ENCODE measurements at regions not wholly inside any gene's neighbourhood (a gene's known extent, or its start where the extent isn't known, plus 50 kb on each side); places are given as distances from the start of the nearest gene placed in this dataset.

GRCh38 chr13:107379407-107380155 is 811.6 kb upstream of the ARGLU1 start:
- no peak for DNase-seq (ENCODE audit: low read depth)

GRCh38 chr13:107376341-107377125 is 808.6 kb upstream of the ARGLU1 start:
- no peak for DNase-seq (ENCODE audit: low read depth)

- DNase-seq (ENCODE audit: low read depth) = no peak
These were observed 807.9 kb upstream of the ARGLU1 start for GRCh38 chr13:107375701-107376340.

GRCh38 chr13:107374038-107374437 is 806.1 kb upstream of the ARGLU1 start:
- no peak for DNase-seq (ENCODE audit: low read depth)

GRCh38 chr13:107373551-107373950 is 805.6 kb upstream of the ARGLU1 start:
- peak; percentile 61 for DNase-seq (ENCODE audit: low read depth)

GRCh38 chr13:107370015-107370785 is 802.3 kb upstream of the ARGLU1 start:
- peak; percentile 40 for DNase-seq (ENCODE audit: low read depth)

GRCh38 chr13:107367258-107367657 is 799.3 kb upstream of the ARGLU1 start:
- DNase-seq (ENCODE audit: low read depth) = no peak

GRCh38 chr13:107365466-107366215 is 797.7 kb upstream of the ARGLU1 start:
- no peak for DNase-seq (ENCODE audit: low read depth)

- DNase-seq (ENCODE audit: low read depth) = no peak
These were observed 796.7 kb upstream of the ARGLU1 start for GRCh38 chr13:107364658-107365057.

GRCh38 chr13:107361666-107362065 is 793.7 kb upstream of the ARGLU1 start:
- DNase-seq (ENCODE audit: low read depth) = no peak

- DNase-seq (ENCODE audit: low read depth) = no peak
These were observed 792.1 kb upstream of the ARGLU1 start for GRCh38 chr13:107360010-107360409.

- DNase-seq (ENCODE audit: low read depth) = no peak
These were observed 790.9 kb upstream of the ARGLU1 start for GRCh38 chr13:107358866-107359265.

- DNase-seq (ENCODE audit: low read depth) = no peak
These were observed 783.4 kb upstream of the ARGLU1 start for GRCh38 chr13:107351305-107351704.

- no peak for DNase-seq (ENCODE audit: low read depth)
These were observed 781.0 kb upstream of the ARGLU1 start for GRCh38 chr13:107348925-107349324.

- DNase-seq (ENCODE audit: low read depth) = no peak
These were observed 780.5 kb upstream of the ARGLU1 start for GRCh38 chr13:107348471-107348870.

- DNase-seq (ENCODE audit: low read depth) = no peak
These were observed 779.9 kb upstream of the ARGLU1 start for GRCh38 chr13:107347641-107348369.

GRCh38 chr13:107342747-107343146 is 774.8 kb upstream of the ARGLU1 start:
- no peak for DNase-seq (ENCODE audit: low read depth)

- no peak for DNase-seq (ENCODE audit: low read depth)
These were observed 771.3 kb upstream of the ARGLU1 start for GRCh38 chr13:107339209-107339608.

- DNase-seq (ENCODE audit: low read depth) = no peak
These were observed 764.3 kb upstream of the ARGLU1 start for GRCh38 chr13:107332188-107332587.

- DNase-seq (ENCODE audit: low read depth) = no peak
These were observed 763.4 kb upstream of the ARGLU1 start for GRCh38 chr13:107331359-107331758.

GRCh38 chr13:107330484-107330883 is 762.5 kb upstream of the ARGLU1 start:
- no peak for DNase-seq (ENCODE audit: low read depth)

Data from HS-27A (cell line).